Peyer's patch (tissue), 4 donors: ENCODE measurements at regions not wholly inside any gene's neighbourhood (a gene's known extent, or its start where the extent isn't known, plus 50 kb on each side); places are given as distances from the start of the nearest gene placed in this dataset.

Experiments
- CTCF ChIP-seq, 6 experiments: fragments of 450-650 bp in 4 of 6; fragments of 200-600 bp in 2 of 6; sonication (generic) in 1 of 6; IDR thresholded peaks; one replicate each; pipeline ENCODE4 v1.5.1; 2017 to 2019; ENCODE audit warnings: antibody characterized with exemption in 6 of 6, mild to moderate bottlenecking in 3 of 6, moderate library complexity in 1 of 6
- POLR2A ChIP-seq, 2 donors: fragments of 450-650 bp; IDR thresholded peaks; one replicate each; pipeline ENCODE4 v1.5.1; 2017; ENCODE audit warnings: antibody characterized with exemption in 2 of 2, mild to moderate bottlenecking in 2 of 2, moderate library complexity in 2 of 2

- TF ChIP-seq POLR2A (IDR thresholded peaks at IDR 0.05) (no peak), CTCF (IDR thresholded peaks at IDR 0.05) (no peak)
These were observed 618.2 kb upstream of the CAMK1G start for GRCh38 chr1:208965351-208965750.
